Keratinocyte (primary cell): ENCODE measurements at regions not wholly inside any gene's neighbourhood (a gene's known extent, or its start where the extent isn't known, plus 50 kb on each side); places are given as distances from the start of the nearest gene placed in this dataset.

Experiments
- DNase-seq: peaks from one replicate; pipeline ENCODE4 v3.0.0-alpha.2; 2011; ENCODE audit warnings: low read depth, missing footprints, low spot score
- FAIRE-seq: peaks from 2 replicates; lab custom pipeline; 2011; peaks lifted over from hg19 to GRCh38; lab: Jason Lieb, UNC
- H2AFZ ChIP-seq: 2 replicates; pipeline ENCODE4 v1.6.0; 2012; ENCODE audit warnings: low read length, control low read depth, inconsistent platforms; ENCODE audit not compliant: control insufficient read depth
- H3K27ac ChIP-seq: 2 replicates; pipeline ENCODE4 v1.5.1; 2011; ENCODE audit warnings: low read length; ENCODE audit not compliant: control insufficient read depth, insufficient read depth
- H3K27me3 ChIP-seq: 3 replicates; pipeline ENCODE4 v1.6.0; 2011; ENCODE audit warnings: low read length; ENCODE audit not compliant: control insufficient read depth, insufficient read depth; ENCODE audit errors: extremely low read depth
- H3K36me3 ChIP-seq, 2 experiments: 2 replicates in 1 of 2; 3 replicates in 1 of 2; pipeline ENCODE4 v1.5.1; 2011; ENCODE audit warnings: low read length in 2 of 2, mild to moderate bottlenecking in 1 of 2; ENCODE audit not compliant: control insufficient read depth in 2 of 2, insufficient read depth in 2 of 2; ENCODE audit errors: extremely low read depth in 1 of 2
- H3K4me1 ChIP-seq: 3 replicates; pipeline ENCODE4 v1.5.1; 2011; ENCODE audit warnings: low read length; ENCODE audit not compliant: control insufficient read depth, insufficient read depth; ENCODE audit errors: extremely low read depth
- H3K4me2 ChIP-seq: 3 replicates; pipeline ENCODE4 v1.6.0; 2011; ENCODE audit warnings: low read depth, low read length; ENCODE audit not compliant: control insufficient read depth, insufficient read depth; ENCODE audit errors: extremely low read depth
- H3K4me3 ChIP-seq, 3 experiments: fragments of 200-600 bp in 1 of 3; sonication (generic) in 1 of 3; 2 replicates in 2 of 3; 3 replicates in 1 of 3; pipeline ENCODE4 v1.5.1; 2011 to 2016; ENCODE audit warnings: low read length in 3 of 3, mild to moderate bottlenecking in 3 of 3, control low read depth in 2 of 3, inconsistent platforms in 1 of 3, low read depth in 1 of 3, mixed read lengths in 1 of 3, mixed run types in 1 of 3, moderate library complexity in 1 of 3; ENCODE audit not compliant: control insufficient read depth in 2 of 3, insufficient read depth in 2 of 3; ENCODE audit errors: extremely low read depth in 1 of 3
- H3K79me2 ChIP-seq: 2 replicates; pipeline ENCODE4 v1.6.0; 2012; ENCODE audit warnings: low read length; ENCODE audit not compliant: control insufficient read depth, insufficient read depth
- H3K9ac ChIP-seq: 3 replicates; pipeline ENCODE4 v1.6.0; 2011; ENCODE audit warnings: low read length; ENCODE audit not compliant: control insufficient read depth, insufficient read depth; ENCODE audit errors: extremely low read depth
- H3K9me1 ChIP-seq: 3 replicates; pipeline ENCODE4 v1.6.0; 2011; ENCODE audit warnings: low read length; ENCODE audit not compliant: control insufficient read depth, insufficient read depth; ENCODE audit errors: extremely low read depth
- H3K9me3 ChIP-seq: 2 replicates; pipeline ENCODE4 v1.5.1; 2012; ENCODE audit warnings: low read depth, low read length; ENCODE audit not compliant: control insufficient read depth
- H4K20me1 ChIP-seq: 3 replicates; pipeline ENCODE4 v1.6.0; 2011; ENCODE audit warnings: low read length; ENCODE audit not compliant: control insufficient read depth, insufficient read depth; ENCODE audit errors: extremely low read depth
- CTCF ChIP-seq, 3 experiments: IDR thresholded peaks in 1 of 3; conservative IDR thresholded peaks in 1 of 3; optimal IDR thresholded peaks in 1 of 3; 2 replicates in 2 of 3; 3 replicates in 1 of 3; pipeline versions ENCODE3 to v1.5.1; 2011; ENCODE audit warnings: low read length in 3 of 3, mild to moderate bottlenecking in 3 of 3, moderate library complexity in 2 of 3, control low read depth in 1 of 3, inconsistent platforms in 1 of 3; ENCODE audit not compliant: insufficient read depth in 2 of 3; ENCODE audit errors: extremely low read depth in 1 of 3
- EZH2 ChIP-seq: IDR thresholded peaks from one replicate; pipeline ENCODE4 v1.6.1; 2012; ENCODE audit warnings: inconsistent platforms, mild to moderate bottlenecking, low read length, moderate library complexity
- dilution Hi-C: fragments of 300-500 bp; cut with MboI; formaldehyde crosslinking; loops from one replicate; pipeline ENCODE4 v1.7.0; 2020; ENCODE audit warnings: low sequenced_read_pairs; ENCODE audit not compliant: extremely low pct_ligation_motif_present

- no peaks in the 10 kb centered on the region for H4K20me1 ChIP-seq
- FAIRE-seq = no peak
- H3K9me1 ChIP-seq = no peaks in the 10 kb centered on the region
- no peak overlapping the region for H3K27ac ChIP-seq
- dilution Hi-C loops = no loop called here
- TF ChIP-seq CTCF (optimal IDR thresholded peaks at IDR 0.05 in 1 of 3, IDR thresholded peaks at IDR 0.05 in 1 of 3, conservative IDR thresholded peaks at IDR 0.05 in 1 of 3; ENCODE audit: extremely low read depth in 1 of 3, insufficient read depth in 2 of 3, low read length in 3 of 3) = no peak
- no peak for TF ChIP-seq EZH2
- no peak overlapping the region for H2AFZ ChIP-seq
- no peak for DNase-seq
- no peaks in the 10 kb centered on the region for H3K36me3 ChIP-seq
- peaks cover 5% of the 10 kb centered on the region for H3K4me1 ChIP-seq
- H3K79me2 ChIP-seq = no peaks in the 10 kb centered on the region
- no peaks in the 10 kb centered on the region for H3K27me3 ChIP-seq
- no peak overlapping the region for H3K4me2 ChIP-seq
- no peak overlapping the region for H3K4me3 ChIP-seq
- no peaks in the 10 kb centered on the region for H3K9me3 ChIP-seq
- H3K9ac ChIP-seq = no peak overlapping the region
These were observed 679.0 kb upstream of the ID2 start for GRCh38 chr2:8002765-8003393.

GRCh38 chr2:8003462-8004075 is 678.3 kb upstream of the ID2 start:
- Histone ChIP-seq H3K36me3 (no peaks in the 10 kb centered on the region), H3K27me3 (no peaks in the 10 kb centered on the region), H3K9me3 (no peaks in the 10 kb centered on the region), H3K4me3 (no peak overlapping the region), H3K9ac (no peak overlapping the region), H4K20me1 (no peaks in the 10 kb centered on the region), H3K4me2 (no peak overlapping the region), H2AFZ (peak overlapping the region; percentile 30), H3K9me1 (no peaks in the 10 kb centered on the region), H3K79me2 (no peaks in the 10 kb centered on the region), H3K27ac (no peak overlapping the region), H3K4me1 (peaks cover 5% of the 10 kb centered on the region)
- DNase-seq (no peak), FAIRE-seq (no peak)
- TF ChIP-seq EZH2 (no peak), CTCF (optimal IDR thresholded peaks at IDR 0.05 in 1 of 3, IDR thresholded peaks at IDR 0.05 in 1 of 3, conservative IDR thresholded peaks at IDR 0.05 in 1 of 3; ENCODE audit: extremely low read depth in 1 of 3, insufficient read depth in 2 of 3, low read length in 3 of 3) (no peak)
- dilution Hi-C loops = no loop called here
